ENCODE measurements at regions not wholly inside any gene's neighbourhood (a gene's known extent, or its start where the extent isn't known, plus 50 kb on each side); places are given as distances from the start of the nearest gene placed in this dataset.

GRCh38 chr2:238580486-238580885, 153.8 kb downstream of the ASB1 start:
- DNase-seq (ENCODE audit: low spot score): no peak

GRCh38 chr2:238581126-238581525, 154.4 kb downstream of the ASB1 start:
- no peak for DNase-seq (ENCODE audit: low spot score)

- DNase-seq (ENCODE audit: low spot score): no peak
Observed at GRCh38 chr2:238582159-238582558, 155.4 kb downstream of the ASB1 start.

- no peak for DNase-seq (ENCODE audit: low spot score)
Observed at GRCh38 chr2:238584617-238585016, 157.9 kb downstream of the ASB1 start.

GRCh38 chr2:238585836-238586821, 159.4 kb downstream of the ASB1 start:
- no peak for DNase-seq (ENCODE audit: low spot score)

GRCh38 chr2:238586931-238587775, 160.4 kb downstream of the ASB1 start:
- DNase-seq (ENCODE audit: low spot score): no peak

- no peak for DNase-seq (ENCODE audit: low spot score)
Observed at GRCh38 chr2:238587776-238588660, 161.3 kb downstream of the ASB1 start.

- DNase-seq (ENCODE audit: low spot score): no peak
Observed at GRCh38 chr2:238589591-238590460, 163.1 kb downstream of the ASB1 start.

- DNase-seq (ENCODE audit: low spot score): no peak
Observed at GRCh38 chr2:238591732-238592131, 165.0 kb downstream of the ASB1 start.

- DNase-seq (ENCODE audit: low spot score): no peak
Observed at GRCh38 chr2:238593236-238593635, 166.5 kb downstream of the ASB1 start.

GRCh38 chr2:238593678-238594077, 167.0 kb downstream of the ASB1 start:
- no peak for DNase-seq (ENCODE audit: low spot score)

- no peak for DNase-seq (ENCODE audit: low spot score)
Observed at GRCh38 chr2:238594796-238595749, 168.3 kb downstream of the ASB1 start.

- DNase-seq (ENCODE audit: low spot score): no peak
Observed at GRCh38 chr2:238595750-238596570, 169.2 kb downstream of the ASB1 start.

GRCh38 chr2:238596571-238597551, 170.1 kb downstream of the ASB1 start:
- DNase-seq (ENCODE audit: low spot score): peak; percentile 99

GRCh38 chr2:238597638-238598528, 171.2 kb downstream of the ASB1 start:
- DNase-seq (ENCODE audit: low spot score): no peak

Measured in A172 (cell line).